Heart right ventricle (tissue), 16 donors: ENCODE measurements at regions not wholly inside any gene's neighbourhood (a gene's known extent, or its start where the extent isn't known, plus 50 kb on each side); places are given as distances from the start of the nearest gene placed in this dataset.

ENCODE experiments used
- ATAC-seq, 8 donors: fragments of 200-7000 bp; cut with Tn5 transposase; one replicate each; pipeline ENCODE4 v1.9.1; 2020; ENCODE audit warnings: mild to moderate bottlenecking in 8 of 8, moderate library complexity in 8 of 8, moderate number of reproducible peaks in 1 of 8
- DNase-seq, 2 donors: peaks; one replicate each; pipeline ENCODE4 v3.0.0-alpha.2; 2020
- H3K27ac ChIP-seq, 10 donors: fragments of 200-600 bp; sonication (generic) in 2 of 10; one replicate each; pipeline versions ENCODE4 v1.5.0 to v1.8.0; 2020 to 2022; ENCODE audit warnings: mild to moderate bottlenecking in 3 of 10
- H3K27me3 ChIP-seq, 7 donors: fragments of 200-600 bp; one replicate each; pipeline ENCODE4 v1.8.0; 2021 to 2022; ENCODE audit warnings: mild to moderate bottlenecking in 2 of 7
- H3K36me3 ChIP-seq, 9 donors: fragments of 200-600 bp; sonication (generic) in 1 of 9; one replicate each; pipeline versions ENCODE4 v1.5.0 to v1.8.0; 2020 to 2022; ENCODE audit warnings: mild to moderate bottlenecking in 2 of 9
- H3K4me1 ChIP-seq, 9 donors: fragments of 200-600 bp; sonication (generic) in 1 of 9; one replicate each; pipeline versions ENCODE4 v1.5.0 to v1.8.0; 2020 to 2022; ENCODE audit warnings: mild to moderate bottlenecking in 4 of 9
- H3K4me3 ChIP-seq, 10 donors: fragments of 200-600 bp; sonication (generic) in 2 of 10; one replicate each; pipeline versions ENCODE4 v1.5.0 to v1.8.0; 2020 to 2022; ENCODE audit warnings: mild to moderate bottlenecking in 7 of 10, moderate library complexity in 2 of 10
- H3K9me3 ChIP-seq, 11 donors: fragments of 200-600 bp in 10 of 11; sonication (generic) in 2 of 11; one replicate each; pipeline versions ENCODE4 v1.5.0 to v1.8.0; 2013 to 2022; ENCODE audit warnings: mild to moderate bottlenecking in 2 of 11, control low read depth in 1 of 11, moderate library complexity in 1 of 11
- CTCF ChIP-seq, 9 donors: fragments of 200-600 bp; sonication (generic) in 2 of 9; IDR thresholded peaks; one replicate each; pipeline versions ENCODE4 v1.5.0 to v1.8.0; 2021 to 2022; ENCODE audit warnings: antibody characterized with exemption in 9 of 9, mild to moderate bottlenecking in 5 of 9, moderate library complexity in 1 of 9
- WGBS, 2 donors: extraction: QIAGEN DNeasy Blood & Tissue Kit; methylation state at CpG; one replicate each; pipeline ENCODE4 v1.1.7; 2013; ENCODE audit warnings: inconsistent platforms in 1 of 2; 5-methylcytosine and 5-hydroxymethylcytosine counted together
- intact Hi-C, 10 donors: fragments of 100-400 bp; cut with DNase I; formaldehyde crosslinking; loops; one replicate each; pipeline versions ENCODE4 v1.11.1 to v1.14.2; 2022
- donor health status: Arrhythmogenic right ventricular cardiomyopathy.
- donor health status: ischemic (EF 13 %, LVEDD 7.1; RV severe dilation, severe dysfunction).
- donor health status: healthy with polysubstance abuse.
- donor health status: DM: no; HTN: yes; CAD: no.
- donor health status: DM: no; HTN: no; CAD: no.
- donor health status: ischemic (EF 25% LVEDD 6.9; RV normal size, moderate dysfunction).
- donor health status: ischemic (EF 25% LVEDD 5.7; RV mildly dilated, moderate dysfunction).
- donor health status: healthy.
- donor health status: DM: yes; HTN: yes; CAD: no.
- donor health status: Ischemic cardiomyopathy.
- donor health status: ischemic (EF 35%, LVEDD 5.7; RV mildly dilated, moderate dysfunction).
- donor health status: nonischemic (EF 11% LVEDD 7.7; RV severe dilation, severe dysfunction).
- donor health status: DM: yes; HTN: yes; CAD: no.
- donor health status: PGD.
- donor health status: ischemic (EF 29% LVEDD 5.4; RV normal size, mild dysfunction).
- donor health status: nonischemic (EF 23%, LVEDD 6.1; RV moderate dilation, normal function).

GRCh38 chr1:38133304-38133703, 86.7 kb upstream of the POU3F1 start:
- no peak for TF ChIP-seq CTCF (IDR thresholded peaks at IDR 0.05)
- Histone ChIP-seq H3K36me3 (no peaks in the 10 kb centered on the region), H3K27ac (no peak overlapping the region), H3K4me3 (no peak overlapping the region), H3K9me3 (no peaks in the 10 kb centered on the region), H3K27me3 (peaks cover 0 to 58% (median 47%) of the 10 kb centered on the region in 7 donors), H3K4me1 (peaks cover 0 to 23% (median 8%) of the 10 kb centered on the region in 9 donors)
- ATAC-seq (no peak), DNase-seq (no peak)
- 56 to 70% methylated on average over 7 of the region's 7 CpGs for WGBS, 2 donors
- intact Hi-C loops, result no loop called here

DNA sequence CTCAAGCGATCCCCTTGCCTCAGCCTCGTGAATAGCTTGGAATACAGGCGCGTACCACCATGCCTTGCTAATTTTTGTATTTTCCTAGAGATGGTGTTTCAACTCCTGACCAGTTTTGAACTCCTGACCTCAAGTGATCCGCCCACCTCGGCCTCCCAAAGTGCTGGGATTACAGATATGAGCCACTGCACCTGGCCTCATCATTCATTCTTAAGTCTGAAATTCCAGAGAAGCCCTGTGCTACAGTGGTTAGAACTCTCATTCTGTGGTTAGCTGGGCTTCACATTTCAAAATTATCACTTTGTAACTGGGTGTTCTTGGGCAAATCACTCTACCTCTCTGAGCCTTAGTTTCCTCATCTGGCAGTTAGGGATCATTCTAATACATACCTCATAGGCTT, 86.1 kb upstream of the POU3F1 start:
- Histone ChIP-seq H3K27ac (no peak overlapping the region), H3K4me1 (peaks cover 0 to 17% (median 4%) of the 10 kb centered on the region in 9 donors), H3K4me3 (no peak overlapping the region), H3K27me3 (peaks cover 0 to 57% (median 46%) of the 10 kb centered on the region in 7 donors), H3K36me3 (no peaks in the 10 kb centered on the region), H3K9me3 (no peaks in the 10 kb centered on the region)
- DNase-seq (no peak), ATAC-seq (no peak)
- TF ChIP-seq CTCF (IDR thresholded peaks at IDR 0.05), result no peak
- 87 to 93% methylated on average over 6 of the region's 6 CpGs for WGBS, 2 donors
- intact Hi-C loops, result no loop called here

GRCh38 chr1:38131024-38131585, 84.5 kb upstream of the POU3F1 start:
- ATAC-seq (peak in 1 of 8 donors; percentile 52), DNase-seq (no peak)
- TF ChIP-seq CTCF (IDR thresholded peaks at IDR 0.05), result no peak
- Histone ChIP-seq H3K9me3 (no peaks in the 10 kb centered on the region), H3K27ac (no peak overlapping the region), H3K27me3 (peaks cover 0 to 41% (median 32%) of the 10 kb centered on the region in 7 donors), H3K4me1 (peaks cover 0 to 17% (median 4%) of the 10 kb centered on the region in 9 donors), H3K4me3 (no peak overlapping the region), H3K36me3 (no peaks in the 10 kb centered on the region)
- intact Hi-C loops, result no loop called here
- whole genome bisulfite sequencing, 2 donors, result 74 to 78% methylated on average over 6 of the region's 6 CpGs

DNA sequence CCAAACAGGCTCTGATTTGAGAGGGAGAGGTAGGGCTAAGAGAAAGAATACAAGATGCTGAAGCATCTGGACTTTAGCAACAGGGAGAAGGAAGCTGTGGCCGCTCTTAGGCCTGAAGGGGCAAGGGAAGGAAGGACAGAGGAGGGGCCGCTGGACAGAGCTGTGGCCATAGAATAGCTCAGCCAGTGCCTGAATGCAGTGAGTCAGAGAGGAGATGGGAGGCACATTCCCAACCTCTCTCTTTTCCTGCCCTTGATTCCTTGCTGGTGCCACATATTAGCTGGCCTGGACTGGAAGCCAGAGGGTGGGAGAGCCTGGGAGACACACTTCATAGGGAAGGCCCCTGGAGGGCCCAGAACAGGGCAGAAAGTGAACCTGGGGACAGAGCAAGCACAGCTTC, 83.4 kb upstream of the POU3F1 start:
- H3K27ac ChIP-seq, result no peak overlapping the region
- H3K4me3 ChIP-seq, result no peak overlapping the region
- peaks cover 0 to 17% (median 4%) of the 10 kb centered on the region in 9 donors for H3K4me1 ChIP-seq
- intact Hi-C loops, result no loop called here
- no peaks in the 10 kb centered on the region for H3K36me3 ChIP-seq
- WGBS, 2 donors, result 60 to 71% methylated on average over 2 of the region's 2 CpGs
- peaks cover 0 to 31% (median 21%) of the 10 kb centered on the region in 7 donors for H3K27me3 ChIP-seq
- H3K9me3 ChIP-seq, result no peaks in the 10 kb centered on the region
- no peak for TF ChIP-seq CTCF (IDR thresholded peaks at IDR 0.05)
- ATAC-seq (no peak), DNase-seq (no peak)
